ENCODE measurements at regions not wholly inside any gene's neighbourhood (a gene's known extent, or its start where the extent isn't known, plus 50 kb on each side); places are given as distances from the start of the nearest gene placed in this dataset.

DNA sequence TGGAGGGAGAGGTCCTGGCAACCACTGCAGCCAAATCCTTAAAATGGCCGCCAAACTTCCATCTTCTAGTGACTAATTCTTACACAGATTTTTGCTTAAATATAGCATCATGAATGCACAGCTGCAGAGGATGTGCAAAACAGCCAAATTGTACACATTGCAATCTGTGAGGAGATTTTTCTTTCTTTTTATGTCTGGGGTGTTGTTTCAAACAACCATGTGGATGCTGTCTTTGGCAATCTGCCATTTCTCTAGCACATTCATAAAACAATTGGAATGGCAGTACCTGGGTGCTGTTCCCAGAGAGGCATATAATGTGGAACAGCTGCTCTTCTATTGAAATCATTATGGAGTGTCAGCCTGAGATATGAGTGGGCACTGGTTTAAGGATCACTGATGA, 1082.9 kb upstream of the SEMA6A start:
- Mint-ChIP-seq H3K4me3 (no peak overlapping the region), H3K4me1 (peaks cover 4% of the 10 kb centered on the region; the same call in 1 of the 3 replicates), H3K36me3 (ENCODE audit: low read depth) (no peaks in the 10 kb centered on the region), H3K27me3 (ENCODE audit: insufficient read depth, low read depth, poor library complexity) (no peaks in the 10 kb centered on the region), H3K9me3 (no peaks in the 10 kb centered on the region), H3K27ac (no peak overlapping the region)
- H4K20me1 ChIP-seq (replicated peaks; ENCODE audit: insufficient read depth), result no peaks in the 10 kb centered on the region
- no peaks in the 10 kb centered on the region for H3K79me2 ChIP-seq (replicated peaks; ENCODE audit: insufficient read depth)
- no peak for DNase-seq (ENCODE audit: low spot score)
- H3F3A ChIP-seq (replicated peaks; ENCODE audit: low read depth), result no peaks in the 10 kb centered on the region
- no peak overlapping the region for H2AFZ ChIP-seq
- no peak overlapping the region for H3K4me2 ChIP-seq
- H3K9me2 ChIP-seq (ENCODE audit: insufficient read depth), result no peaks in the 10 kb centered on the region
- H3K4me1 ChIP-seq (ENCODE audit: insufficient read depth), result no peaks in the 10 kb centered on the region
- no peak for ATAC-seq
- H3K27ac ChIP-seq (ENCODE audit: low read depth), result no peak overlapping the region
- TF ChIP-seq EZH2 (IDR thresholded peaks at IDR 0.05; ENCODE audit: low read depth, unreplicated experiment) (no peak), EZH2phosphoT487 (IDR thresholded peaks at IDR 0.05; ENCODE audit: unreplicated experiment) (no peak), STAT1 (IDR thresholded peaks at IDR 0.05; ENCODE audit: unreplicated experiment) (no peak), ZNF331 (CRISPR knock-in tag; IDR thresholded peaks at IDR 0.05; ENCODE audit: low read depth) (no peak), ZNF114 (CRISPR knock-in tag; IDR thresholded peaks at IDR 0.05) (no peak), NANOG (IDR thresholded peaks at IDR 0.05; ENCODE audit: borderline replicate concordance) (no peak)
- TF ChIP-seq, protein P1, sequence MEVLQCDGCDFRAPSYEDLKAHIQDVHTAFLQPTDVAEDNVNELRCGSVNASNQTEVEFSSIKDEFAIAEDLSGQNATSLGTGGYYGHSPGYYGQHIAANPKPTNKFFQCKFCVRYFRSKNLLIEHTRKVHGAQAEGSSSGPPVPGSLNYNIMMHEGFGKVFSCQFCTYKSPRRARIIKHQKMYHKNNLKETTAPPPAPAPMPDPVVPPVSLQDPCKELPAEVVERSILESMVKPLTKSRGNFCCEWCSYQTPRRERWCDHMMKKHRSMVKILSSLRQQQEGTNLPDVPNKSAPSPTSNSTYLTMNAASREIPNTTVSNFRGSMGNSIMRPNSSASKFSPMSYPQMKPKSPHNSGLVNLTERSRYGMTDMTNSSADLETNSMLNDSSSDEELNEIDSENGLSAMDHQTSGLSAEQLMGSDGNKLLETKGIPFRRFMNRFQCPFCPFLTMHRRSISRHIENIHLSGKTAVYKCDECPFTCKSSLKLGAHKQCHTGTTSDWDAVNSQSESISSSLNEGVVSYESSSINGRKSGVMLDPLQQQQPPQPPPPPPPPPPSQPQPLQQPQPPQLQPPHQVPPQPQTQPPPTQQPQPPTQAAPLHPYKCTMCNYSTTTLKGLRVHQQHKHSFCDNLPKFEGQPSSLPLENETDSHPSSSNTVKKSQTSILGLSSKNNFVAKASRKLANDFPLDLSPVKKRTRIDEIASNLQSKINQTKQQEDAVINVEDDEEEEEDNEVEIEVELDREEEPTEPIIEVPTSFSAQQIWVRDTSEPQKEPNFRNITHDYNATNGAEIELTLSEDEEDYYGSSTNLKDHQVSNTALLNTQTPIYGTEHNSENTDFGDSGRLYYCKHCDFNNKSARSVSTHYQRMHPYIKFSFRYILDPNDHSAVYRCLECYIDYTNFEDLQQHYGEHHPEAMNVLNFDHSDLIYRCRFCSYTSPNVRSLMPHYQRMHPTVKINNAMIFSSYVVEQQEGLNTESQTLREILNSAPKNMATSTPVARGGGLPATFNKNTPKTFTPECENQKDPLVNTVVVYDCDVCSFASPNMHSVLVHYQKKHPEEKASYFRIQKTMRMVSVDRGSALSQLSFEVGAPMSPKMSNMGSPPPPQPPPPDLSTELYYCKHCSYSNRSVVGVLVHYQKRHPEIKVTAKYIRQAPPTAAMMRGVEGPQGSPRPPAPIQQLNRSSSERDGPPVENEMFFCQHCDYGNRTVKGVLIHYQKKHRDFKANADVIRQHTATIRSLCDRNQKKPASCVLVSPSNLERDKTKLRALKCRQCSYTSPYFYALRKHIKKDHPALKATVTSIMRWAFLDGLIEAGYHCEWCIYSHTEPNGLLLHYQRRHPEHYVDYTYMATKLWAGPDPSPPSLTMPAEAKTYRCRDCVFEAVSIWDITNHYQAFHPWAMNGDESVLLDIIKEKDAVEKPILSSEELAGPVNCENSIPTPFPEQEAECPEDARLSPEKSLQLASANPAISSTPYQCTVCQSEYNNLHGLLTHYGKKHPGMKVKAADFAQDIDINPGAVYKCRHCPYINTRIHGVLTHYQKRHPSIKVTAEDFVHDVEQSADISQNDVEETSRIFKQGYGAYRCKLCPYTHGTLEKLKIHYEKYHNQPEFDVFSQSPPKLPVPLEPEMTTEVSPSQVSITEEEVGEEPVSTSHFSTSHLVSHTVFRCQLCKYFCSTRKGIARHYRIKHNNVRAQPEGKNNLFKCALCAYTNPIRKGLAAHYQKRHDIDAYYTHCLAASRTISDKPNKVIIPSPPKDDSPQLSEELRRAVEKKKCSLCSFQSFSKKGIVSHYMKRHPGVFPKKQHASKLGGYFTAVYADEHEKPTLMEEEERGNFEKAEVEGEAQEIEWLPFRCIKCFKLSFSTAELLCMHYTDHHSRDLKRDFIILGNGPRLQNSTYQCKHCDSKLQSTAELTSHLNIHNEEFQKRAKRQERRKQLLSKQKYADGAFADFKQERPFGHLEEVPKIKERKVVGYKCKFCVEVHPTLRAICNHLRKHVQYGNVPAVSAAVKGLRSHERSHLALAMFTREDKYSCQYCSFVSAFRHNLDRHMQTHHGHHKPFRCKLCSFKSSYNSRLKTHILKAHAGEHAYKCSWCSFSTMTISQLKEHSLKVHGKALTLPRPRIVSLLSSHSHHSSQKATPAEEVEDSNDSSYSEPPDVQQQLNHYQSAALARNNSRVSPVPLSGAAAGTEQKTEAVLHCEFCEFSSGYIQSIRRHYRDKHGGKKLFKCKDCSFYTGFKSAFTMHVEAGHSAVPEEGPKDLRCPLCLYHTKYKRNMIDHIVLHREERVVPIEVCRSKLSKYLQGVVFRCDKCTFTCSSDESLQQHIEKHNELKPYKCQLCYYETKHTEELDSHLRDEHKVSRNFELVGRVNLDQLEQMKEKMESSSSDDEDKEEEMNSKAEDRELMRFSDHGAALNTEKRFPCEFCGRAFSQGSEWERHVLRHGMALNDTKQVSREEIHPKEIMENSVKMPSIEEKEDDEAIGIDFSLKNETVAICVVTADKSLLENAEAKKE (CRISPR knock-in tag; IDR thresholded peaks at IDR 0.05), result no peak
- TF ChIP-seq, protein P2, sequence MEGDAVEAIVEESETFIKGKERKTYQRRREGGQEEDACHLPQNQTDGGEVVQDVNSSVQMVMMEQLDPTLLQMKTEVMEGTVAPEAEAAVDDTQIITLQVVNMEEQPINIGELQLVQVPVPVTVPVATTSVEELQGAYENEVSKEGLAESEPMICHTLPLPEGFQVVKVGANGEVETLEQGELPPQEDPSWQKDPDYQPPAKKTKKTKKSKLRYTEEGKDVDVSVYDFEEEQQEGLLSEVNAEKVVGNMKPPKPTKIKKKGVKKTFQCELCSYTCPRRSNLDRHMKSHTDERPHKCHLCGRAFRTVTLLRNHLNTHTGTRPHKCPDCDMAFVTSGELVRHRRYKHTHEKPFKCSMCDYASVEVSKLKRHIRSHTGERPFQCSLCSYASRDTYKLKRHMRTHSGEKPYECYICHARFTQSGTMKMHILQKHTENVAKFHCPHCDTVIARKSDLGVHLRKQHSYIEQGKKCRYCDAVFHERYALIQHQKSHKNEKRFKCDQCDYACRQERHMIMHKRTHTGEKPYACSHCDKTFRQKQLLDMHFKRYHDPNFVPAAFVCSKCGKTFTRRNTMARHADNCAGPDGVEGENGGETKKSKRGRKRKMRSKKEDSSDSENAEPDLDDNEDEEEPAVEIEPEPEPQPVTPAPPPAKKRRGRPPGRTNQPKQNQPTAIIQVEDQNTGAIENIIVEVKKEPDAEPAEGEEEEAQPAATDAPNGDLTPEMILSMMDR (conservative IDR thresholded peaks at IDR 0.05; ENCODE audit: low read depth in 2 of 2), result no peak
- TF ChIP-seq, protein P3, sequence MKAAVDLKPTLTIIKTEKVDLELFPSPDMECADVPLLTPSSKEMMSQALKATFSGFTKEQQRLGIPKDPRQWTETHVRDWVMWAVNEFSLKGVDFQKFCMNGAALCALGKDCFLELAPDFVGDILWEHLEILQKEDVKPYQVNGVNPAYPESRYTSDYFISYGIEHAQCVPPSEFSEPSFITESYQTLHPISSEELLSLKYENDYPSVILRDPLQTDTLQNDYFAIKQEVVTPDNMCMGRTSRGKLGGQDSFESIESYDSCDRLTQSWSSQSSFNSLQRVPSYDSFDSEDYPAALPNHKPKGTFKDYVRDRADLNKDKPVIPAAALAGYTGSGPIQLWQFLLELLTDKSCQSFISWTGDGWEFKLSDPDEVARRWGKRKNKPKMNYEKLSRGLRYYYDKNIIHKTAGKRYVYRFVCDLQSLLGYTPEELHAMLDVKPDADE (IDR thresholded peaks at IDR 0.05), result no peak
- H3K27me3 ChIP-seq (ENCODE audit: insufficient read depth), result no peaks in the 10 kb centered on the region
- H3K36me3 ChIP-seq (ENCODE audit: insufficient read depth), result no peaks in the 10 kb centered on the region
- no peak overlapping the region for H3K4me3 ChIP-seq

Data from GM23338 (cell line).